Ovary (tissue), 7 donors: ENCODE measurements at regions not wholly inside any gene's neighbourhood (a gene's known extent, or its start where the extent isn't known, plus 50 kb on each side); places are given as distances from the start of the nearest gene placed in this dataset. TPM values are rescaled to one million over a fixed set of nuclear protein-coding genes. Genes with fewer than 3 reads are reported as not detected.

Source experiments
- DNase-seq, 5 donors: peaks; one replicate each; pipeline ENCODE4 v3.0.0-alpha.2; 2019 to 2020
- H3K27ac ChIP-seq, 2 donors: fragments of 200-600 bp; one replicate each; pipeline versions ENCODE4 v1.5.1 to v1.8.0; 2019 to 2022
- H3K27me3 ChIP-seq: fragments of 200-600 bp; one replicate; pipeline ENCODE4 v1.8.0; 2022
- H3K36me3 ChIP-seq: fragments of 200-600 bp; sonication (generic); one replicate; pipeline ENCODE4 v1.5.1; 2019
- H3K4me1 ChIP-seq: one replicate; pipeline ENCODE4 v1.8.1; 2013; ENCODE audit warnings: mild to moderate bottlenecking, moderate library complexity; ENCODE audit not compliant: insufficient read depth
- H3K4me3 ChIP-seq: fragments of 200-600 bp; sonication (generic); one replicate; pipeline ENCODE4 v1.5.1; 2017
- H3K9me3 ChIP-seq, 2 donors: fragments of 200-600 bp in 1 of 2; sonication (generic) in 1 of 2; one replicate each; pipeline versions ENCODE4 v1.5.1 to v1.8.1; 2013 to 2019; ENCODE audit warnings: mild to moderate bottlenecking in 1 of 2, moderate library complexity in 1 of 2
- CTCF ChIP-seq, 3 donors: fragments of 450-650 bp in 2 of 3; fragments of 200-600 bp in 1 of 3; IDR thresholded peaks; one replicate each; pipeline versions ENCODE4 v1.5.1 to v1.8.0; 2016 to 2022; ENCODE audit warnings: antibody characterized with exemption in 3 of 3, mild to moderate bottlenecking in 1 of 3
- EP300 ChIP-seq: sonication (generic); formaldehyde crosslinking; IDR thresholded peaks from one replicate; pipeline ENCODE4 v1.6.1; 2017; ENCODE audit warnings: antibody characterized with exemption
- POLR2A ChIP-seq: fragments of 450-650 bp; IDR thresholded peaks from one replicate; pipeline ENCODE4 v1.6.1; 2017; ENCODE audit warnings: antibody characterized with exemption, mild to moderate bottlenecking, moderate library complexity
- WGBS, 3 donors: extraction: QIAGEN DNeasy Blood & Tissue Kit in 1 of 3; methylation state at CpG; one replicate each; pipeline versions ENCODE4 v1.1.5 to v1.1.7; 2013 to 2017; 5-methylcytosine and 5-hydroxymethylcytosine counted together
- intact Hi-C, 4 donors: fragments of 100-400 bp; cut with DNase I; formaldehyde crosslinking; loops; one replicate each; pipeline versions ENCODE4 v1.11.0 to v1.15.1; 2022 to 2023
- small RNA-seq: library from RNA; depleted of rRNA; stranded (forward); fragments of <200 nt; gene quantifications from one replicate; pipeline ENCODE3, GENCODE V24; 2016
- donor health status: DM: no; HTN: no; CAD: no; lungs with moderate emphysema.
- donor health status: DM: no; HTN: no; CAD: no.
- donor health status: Bipolar disorder and iron deficiency.
- donor health status: DM: no; HTN: no; CAD: no.
- donor health status: DM: yes; HTN: yes; CAD: no.

GRCh38 chr6:7052443-7053011 lies 55.2 kb upstream of the RREB1 start:
- TF ChIP-seq EP300: no peak
- no peak for TF ChIP-seq POLR2A
- TF ChIP-seq CTCF (IDR thresholded peaks at IDR 0.05): no peak

DNA sequence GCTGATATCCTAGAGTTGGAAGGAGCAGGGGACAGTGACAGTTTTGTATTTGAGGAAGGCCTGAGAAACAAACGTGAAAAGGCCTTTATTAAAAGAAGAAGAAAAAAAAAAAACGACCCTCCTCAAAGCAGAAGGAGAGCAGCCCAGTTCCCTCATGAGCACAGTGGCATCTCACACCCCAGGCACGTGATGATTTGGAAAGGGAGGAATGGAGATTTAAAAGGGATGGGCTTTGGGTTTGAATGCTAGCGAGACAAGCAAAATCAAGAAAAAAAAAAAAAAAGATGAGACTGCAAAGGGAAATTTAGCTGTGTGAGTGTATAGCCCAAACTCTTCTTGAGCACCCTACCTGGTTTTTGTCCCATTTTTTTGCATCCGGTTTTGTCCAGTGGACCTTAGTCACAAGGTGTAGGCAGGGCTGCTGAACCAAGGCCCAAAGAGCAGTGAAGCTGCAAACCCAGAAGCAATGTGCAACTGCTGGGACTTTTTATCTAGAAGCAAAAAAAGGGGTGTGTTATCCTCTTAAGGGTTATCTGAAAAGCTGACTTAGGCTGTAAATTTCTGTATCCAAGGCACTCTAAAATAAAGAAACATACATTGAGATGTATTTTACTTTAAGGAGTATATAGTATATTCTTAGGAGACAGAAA lies 54.5 kb upstream of the RREB1 start:
- intact Hi-C loops: no loop called here
- Histone ChIP-seq H3K4me3 (no peak overlapping the region), H3K27ac (peak overlapping the region in 1 of 2 donors; percentile 63), H3K36me3 (no peaks in the 10 kb centered on the region), H3K4me1 (peaks cover 3% of the 10 kb centered on the region), H3K27me3 (no peaks in the 10 kb centered on the region), H3K9me3 (no peaks in the 10 kb centered on the region)
- DNase-seq: no peak
- 34 to 39% (median 39%) methylated on average over 5 of the region's 5 CpGs for WGBS, 3 donors
- TF ChIP-seq EP300 (no peak), POLR2A (no peak), CTCF (IDR thresholded peaks at IDR 0.05) (no peak)

More at GRCh38 chr6:7052443-7053011, 55.2 kb upstream of the RREB1 start:
- intact Hi-C loops: no loop called here
- Histone ChIP-seq H3K27me3 (no peaks in the 10 kb centered on the region), H3K4me3 (peak overlapping the region; percentile 37), H3K9me3 (no peaks in the 10 kb centered on the region), H3K36me3 (no peaks in the 10 kb centered on the region), H3K4me1 (peaks cover 3% of the 10 kb centered on the region), H3K27ac (peak overlapping the region; percentile 9 to 63)
- DNase-seq: peak; percentile 79 to 88 (median 79)
- WGBS, 3 donors: 1 to 2% (median 2%) methylated on average over 29 to 31 of the region's 31 CpGs

Small RNA genes lying in the stretch of these regions (small RNA-seq; reads per million reads assigned to genes)
- gene RN7SL554P: not detected
